ENCODE measurements at regions not wholly inside any gene's neighbourhood (a gene's known extent, or its start where the extent isn't known, plus 50 kb on each side); places are given as distances from the start of the nearest gene placed in this dataset.

DNA sequence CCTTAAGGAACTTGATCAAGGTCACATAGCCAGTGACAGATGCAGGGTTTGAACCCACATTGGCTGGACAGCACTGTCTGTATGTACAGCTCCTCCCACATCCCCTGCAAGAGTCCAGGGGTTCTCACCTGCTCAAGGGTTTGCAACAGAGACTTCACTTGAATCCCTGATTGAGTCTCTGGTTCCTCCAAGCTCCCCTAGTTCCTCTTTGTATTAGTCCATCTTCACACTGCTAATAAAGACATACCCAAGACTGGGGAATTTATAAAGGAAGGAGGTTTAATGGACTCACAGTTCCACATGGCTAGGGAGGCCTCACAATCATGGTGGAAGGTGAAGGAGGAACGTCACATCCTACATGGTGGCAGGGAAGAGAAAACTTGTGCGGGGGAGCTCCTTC lies 72.8 kb upstream of the CLDN10 start:
- intact Hi-C loops (cut with DNase I; ENCODE audit: low total_unique reads) = no loop called here
- WGBS, 2 donors = 75 to 78% methylated on average over 2 of the region's 2 CpGs
- TF ChIP-seq CTCF (IDR thresholded peaks at IDR 0.05) = no peak
- TF ChIP-seq POLR2A (IDR thresholded peaks at IDR 0.05) = no peak

GRCh38 chr13:95480131-95480545 lies 72.4 kb upstream of the CLDN10 start:
- TF ChIP-seq POLR2A (IDR thresholded peaks at IDR 0.05) = no peak
- TF ChIP-seq CTCF (IDR thresholded peaks at IDR 0.05) = no peak
- DNase-seq (ENCODE audit: low spot score in 2 of 2) = peak in 1 of 2 donors; percentile 23
- H3K4me3 ChIP-seq (ENCODE audit: low read depth, poor library complexity, severe bottlenecking) = no peak overlapping the region
- intact Hi-C loops (cut with DNase I; ENCODE audit: low total_unique reads) = no loop called here
- 46 to 53% methylated on average over 7 of the region's 7 CpGs for whole genome bisulfite sequencing, 2 donors

More for the DNA sequence above, 72.8 kb upstream of the CLDN10 start:
- no peak for DNase-seq (ENCODE audit: low spot score in 2 of 2)
- no peak overlapping the region for H3K4me3 ChIP-seq (ENCODE audit: low read depth, poor library complexity, severe bottlenecking)

DNA sequence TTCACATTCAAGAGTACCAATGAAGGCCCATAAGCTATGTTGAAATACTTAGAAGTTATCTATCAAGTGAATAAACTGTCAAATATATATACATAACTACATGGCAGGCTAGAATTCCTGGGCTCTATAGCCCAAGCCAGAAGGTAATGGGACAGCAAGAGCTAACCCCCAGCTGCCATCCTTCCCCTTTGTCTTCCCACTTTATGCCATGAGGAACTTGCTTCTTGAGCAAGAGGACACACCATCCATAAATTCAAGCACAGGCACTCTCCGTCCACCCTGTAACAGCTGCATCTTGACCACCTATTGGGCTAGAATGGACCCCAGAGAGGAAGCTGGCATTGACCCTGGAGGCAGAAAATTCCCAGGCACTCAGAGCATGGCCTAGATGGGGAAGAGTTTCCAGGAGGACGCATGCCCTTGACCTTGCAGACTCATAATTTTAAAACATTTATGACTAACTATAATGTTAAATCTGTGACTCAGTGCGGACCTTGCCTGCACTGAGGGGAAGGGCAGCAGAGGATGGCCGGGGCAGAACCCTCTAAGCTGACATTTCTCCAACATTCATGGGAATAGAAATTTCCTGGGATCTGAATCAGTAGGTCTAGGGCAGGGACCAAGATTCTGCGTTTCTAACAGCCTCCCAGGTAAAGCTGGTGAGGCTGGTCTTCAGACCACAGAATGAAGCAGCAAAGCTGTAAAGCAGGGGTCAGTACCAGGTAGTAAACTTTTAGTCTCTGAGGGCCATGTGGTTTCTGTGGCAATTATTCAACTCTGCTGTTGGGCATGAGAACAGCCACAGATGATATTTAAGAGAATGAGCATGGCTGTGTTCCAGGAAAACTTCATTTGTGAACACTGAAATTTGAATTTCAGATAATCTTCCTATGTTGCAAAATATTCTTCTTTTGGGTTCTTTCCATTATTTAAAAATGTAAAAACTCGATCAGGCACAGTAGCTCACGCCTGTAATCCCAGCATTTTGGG lies 71.4 kb upstream of the CLDN10 start:
- DNase-seq (ENCODE audit: low spot score in 2 of 2) = no peak
- WGBS, 2 donors = 47 to 52% methylated on average over 7 of the region's 7 CpGs
- TF ChIP-seq POLR2A (IDR thresholded peaks at IDR 0.05) = no peak
- H3K4me3 ChIP-seq (ENCODE audit: low read depth, poor library complexity, severe bottlenecking) = no peak overlapping the region
- intact Hi-C loops (cut with DNase I; ENCODE audit: low total_unique reads) = no loop called here

GRCh38 chr13:95484052-95484451 lies 68.5 kb upstream of the CLDN10 start:
- WGBS, 2 donors = 87 to 90% methylated on average over 1 of the region's 1 CpG
- intact Hi-C loops (cut with DNase I; ENCODE audit: low total_unique reads) = no loop called here
- no peak for TF ChIP-seq CTCF (IDR thresholded peaks at IDR 0.05)
- no peak overlapping the region for H3K4me3 ChIP-seq (ENCODE audit: low read depth, poor library complexity, severe bottlenecking)
- DNase-seq (ENCODE audit: low spot score in 2 of 2) = no peak

GRCh38 chr13:95485045-95485517 lies 67.4 kb upstream of the CLDN10 start:
- no peak overlapping the region for H3K4me3 ChIP-seq (ENCODE audit: low read depth, poor library complexity, severe bottlenecking)
- intact Hi-C loops (cut with DNase I; ENCODE audit: low total_unique reads) = no loop called here
- TF ChIP-seq POLR2A (IDR thresholded peaks at IDR 0.05) (no peak), CTCF (IDR thresholded peaks at IDR 0.05) (no peak)
- 74 to 82% methylated on average over 5 of the region's 5 CpGs for WGBS, 2 donors
- no peak for DNase-seq (ENCODE audit: low spot score in 2 of 2)

- 44 to 45% methylated on average over 3 of the region's 3 CpGs for WGBS, 2 donors
- DNase-seq (ENCODE audit: low spot score in 2 of 2) = no peak
- H3K4me3 ChIP-seq (ENCODE audit: low read depth, poor library complexity, severe bottlenecking) = no peak overlapping the region
Measured at GRCh38 chr13:95485518-95486144, 66.9 kb upstream of the CLDN10 start.

More at GRCh38 chr13:95485518-95486144, 66.9 kb upstream of the CLDN10 start:
- no peak for TF ChIP-seq POLR2A (IDR thresholded peaks at IDR 0.05)
- TF ChIP-seq CTCF (IDR thresholded peaks at IDR 0.05) = no peak
- intact Hi-C loops (cut with DNase I; ENCODE audit: low total_unique reads) = no loop called here
